ENCODE measurements at regions not wholly inside any gene's neighbourhood (a gene's known extent, or its start where the extent isn't known, plus 50 kb on each side); places are given as distances from the start of the nearest gene placed in this dataset.

DNA sequence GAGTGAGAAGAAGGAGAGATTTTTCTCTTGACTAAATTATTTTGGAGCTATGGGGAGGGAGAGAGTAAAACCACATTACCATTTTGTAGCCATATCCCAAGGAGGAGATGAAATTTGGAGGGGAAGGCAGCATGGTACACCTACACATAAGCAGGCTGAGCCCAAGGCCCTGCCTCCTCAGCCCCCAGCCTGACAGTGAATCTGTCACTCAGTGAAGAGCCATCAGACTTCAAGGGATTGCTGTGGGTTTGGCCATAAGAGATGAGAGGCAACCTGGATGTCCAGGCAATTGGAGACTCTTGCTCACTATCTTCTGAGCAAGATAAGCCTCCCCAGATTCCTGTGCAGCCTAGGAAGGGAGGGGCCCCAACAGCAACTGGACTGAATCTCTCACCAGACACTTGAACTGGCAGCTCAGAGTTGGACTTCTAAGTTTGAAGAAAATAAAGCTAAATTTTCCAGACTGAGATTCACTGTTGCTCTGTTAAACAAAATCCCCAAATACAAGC lies 216.6 kb downstream of the SEMA6A start:
- H3K27ac ChIP-seq = no peak overlapping the region
- TF ChIP-seq, protein P1, sequence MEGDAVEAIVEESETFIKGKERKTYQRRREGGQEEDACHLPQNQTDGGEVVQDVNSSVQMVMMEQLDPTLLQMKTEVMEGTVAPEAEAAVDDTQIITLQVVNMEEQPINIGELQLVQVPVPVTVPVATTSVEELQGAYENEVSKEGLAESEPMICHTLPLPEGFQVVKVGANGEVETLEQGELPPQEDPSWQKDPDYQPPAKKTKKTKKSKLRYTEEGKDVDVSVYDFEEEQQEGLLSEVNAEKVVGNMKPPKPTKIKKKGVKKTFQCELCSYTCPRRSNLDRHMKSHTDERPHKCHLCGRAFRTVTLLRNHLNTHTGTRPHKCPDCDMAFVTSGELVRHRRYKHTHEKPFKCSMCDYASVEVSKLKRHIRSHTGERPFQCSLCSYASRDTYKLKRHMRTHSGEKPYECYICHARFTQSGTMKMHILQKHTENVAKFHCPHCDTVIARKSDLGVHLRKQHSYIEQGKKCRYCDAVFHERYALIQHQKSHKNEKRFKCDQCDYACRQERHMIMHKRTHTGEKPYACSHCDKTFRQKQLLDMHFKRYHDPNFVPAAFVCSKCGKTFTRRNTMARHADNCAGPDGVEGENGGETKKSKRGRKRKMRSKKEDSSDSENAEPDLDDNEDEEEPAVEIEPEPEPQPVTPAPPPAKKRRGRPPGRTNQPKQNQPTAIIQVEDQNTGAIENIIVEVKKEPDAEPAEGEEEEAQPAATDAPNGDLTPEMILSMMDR (IDR thresholded peaks at IDR 0.05; ENCODE audit: low read depth, low read length, missing control alignments) = no peak

DNA sequence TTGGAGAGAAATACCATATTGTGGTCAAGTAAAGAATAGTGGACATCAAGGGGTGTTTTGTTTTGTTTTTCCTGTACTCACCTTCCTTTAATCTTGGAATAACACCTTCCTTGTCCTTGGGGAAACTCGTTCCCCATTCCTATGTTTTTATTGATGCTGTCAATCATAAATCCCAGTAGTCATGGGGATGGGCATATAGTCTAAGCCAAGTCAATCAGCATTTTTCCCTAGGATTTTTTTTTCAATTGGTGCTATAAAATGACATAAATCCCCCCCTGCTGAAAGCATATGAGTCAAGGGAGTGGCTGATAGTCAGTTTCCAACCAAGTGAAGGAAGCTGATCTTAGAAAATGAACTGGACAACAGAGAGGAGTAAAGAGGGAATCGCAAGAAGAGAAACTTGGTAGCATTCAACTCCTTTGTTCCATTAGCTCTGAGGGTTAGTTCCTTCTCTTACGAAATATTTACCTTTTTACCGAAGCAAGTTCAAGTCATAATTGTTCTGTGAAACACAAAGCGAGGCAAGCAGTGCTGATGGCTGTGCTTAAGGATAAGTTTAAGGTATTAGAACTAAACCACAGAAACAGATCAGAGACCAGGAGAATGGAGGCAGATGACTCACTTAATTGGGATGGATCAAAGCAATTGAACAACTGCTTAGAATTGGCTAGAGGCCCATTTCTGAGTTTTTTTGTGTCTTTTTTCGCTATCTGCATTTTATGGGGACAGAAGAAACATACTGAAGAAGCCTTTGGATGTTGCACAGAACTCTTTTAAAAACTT lies 218.6 kb downstream of the SEMA6A start:
- Histone ChIP-seq H3K27me3 (replicated peaks) (no peaks in the 10 kb centered on the region), H3K27ac (no peak overlapping the region), H3K4me3 (ENCODE audit: low read depth, low read length) (no peak overlapping the region), H3K36me3 (replicated peaks) (no peaks in the 10 kb centered on the region)
- no peak for DNase-seq
- in situ Hi-C loops (cut with HindIII; ENCODE audit: low pct_ligation_motif_present, low sequenced_read_pairs) = no loop called here
- TF ChIP-seq, protein P1 (IDR thresholded peaks at IDR 0.05; ENCODE audit: low read depth, low read length, missing control alignments) = no peak

More for the DNA sequence above, 216.6 kb downstream of the SEMA6A start:
- no peak for DNase-seq
- H3K27me3 ChIP-seq (replicated peaks) = no peaks in the 10 kb centered on the region
- H3K4me3 ChIP-seq (ENCODE audit: low read depth, low read length) = no peak overlapping the region
- H3K36me3 ChIP-seq (replicated peaks) = no peaks in the 10 kb centered on the region
- in situ Hi-C loops (cut with HindIII; ENCODE audit: low pct_ligation_motif_present, low sequenced_read_pairs) = no loop called here

DNA sequence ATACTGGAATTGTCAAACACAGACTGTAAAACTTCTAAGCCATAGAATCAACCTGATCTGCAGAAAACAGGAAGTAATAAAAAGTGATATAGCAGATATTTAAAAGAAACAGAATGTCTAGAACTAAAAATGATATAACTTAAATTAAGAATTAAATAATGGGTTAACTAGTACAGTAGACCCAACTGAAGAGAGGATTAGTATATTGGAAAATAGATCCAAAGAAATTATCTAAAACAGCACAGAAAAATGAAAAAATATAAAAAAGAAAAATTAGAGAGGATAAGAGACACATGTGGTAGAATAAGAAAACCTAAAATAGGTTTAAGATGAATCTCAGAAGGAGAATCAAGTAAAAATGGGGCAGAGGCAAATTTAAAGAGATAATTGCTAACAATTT lies 219.9 kb downstream of the SEMA6A start:
- no peak for DNase-seq
- in situ Hi-C loops (cut with HindIII; ENCODE audit: low pct_ligation_motif_present, low sequenced_read_pairs) = no loop called here

DNA sequence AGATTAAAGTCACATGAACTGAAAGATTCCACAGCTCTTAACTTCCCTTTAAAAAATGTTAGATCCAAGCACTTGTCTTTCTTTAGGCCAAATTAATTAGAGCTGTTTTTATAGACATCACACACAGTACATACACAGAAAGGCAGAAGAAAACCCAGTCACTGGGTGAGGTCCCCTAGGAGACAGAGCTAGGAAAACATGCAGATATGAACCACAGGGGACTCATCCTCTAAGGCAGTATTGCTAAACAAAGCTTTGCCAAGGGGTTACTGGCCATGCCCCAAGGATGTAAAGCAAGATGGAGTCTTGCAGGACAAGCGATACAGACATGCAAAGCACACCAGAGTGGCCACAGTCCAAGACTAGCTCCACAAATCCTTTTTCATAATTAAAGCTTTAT lies 227.0 kb downstream of the SEMA6A start:
- DNase-seq = no peak
- no peak overlapping the region for H3K4me3 ChIP-seq (ENCODE audit: low read depth, low read length)
- no peak overlapping the region for H3K27ac ChIP-seq
- in situ Hi-C loops (cut with HindIII; ENCODE audit: low pct_ligation_motif_present, low sequenced_read_pairs) = no loop called here
- no peaks in the 10 kb centered on the region for H3K27me3 ChIP-seq (replicated peaks)
- H3K36me3 ChIP-seq (replicated peaks) = no peaks in the 10 kb centered on the region
- TF ChIP-seq, protein P1 (IDR thresholded peaks at IDR 0.05; ENCODE audit: low read depth, low read length, missing control alignments) = no peak

More for the DNA sequence above, 219.9 kb downstream of the SEMA6A start:
- no peak overlapping the region for H3K27ac ChIP-seq
- H3K36me3 ChIP-seq (replicated peaks) = no peaks in the 10 kb centered on the region
- no peak overlapping the region for H3K4me3 ChIP-seq (ENCODE audit: low read depth, low read length)
- TF ChIP-seq, protein P1 (IDR thresholded peaks at IDR 0.05; ENCODE audit: low read depth, low read length, missing control alignments) = no peak
- no peaks in the 10 kb centered on the region for H3K27me3 ChIP-seq (replicated peaks)

DNA sequence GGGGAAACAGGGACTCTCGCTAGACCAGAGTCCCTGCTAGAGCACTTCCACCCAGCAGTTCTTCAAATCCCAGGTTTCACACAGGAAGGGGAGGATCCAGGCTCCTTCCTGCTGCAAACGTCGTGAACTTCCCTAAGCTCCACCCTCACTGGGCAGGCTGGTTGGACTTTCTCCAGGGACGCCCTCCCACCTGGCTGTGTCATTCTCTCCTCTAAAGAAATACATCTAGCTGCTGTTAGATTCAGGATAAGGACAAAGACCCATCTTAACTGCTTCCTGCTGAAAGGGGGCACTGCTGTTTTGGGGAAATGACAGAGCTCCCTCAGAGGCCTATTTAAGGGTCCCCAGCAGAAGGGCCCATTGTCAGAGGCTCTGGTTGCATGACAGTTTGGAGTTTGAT lies 230.7 kb downstream of the SEMA6A start:
- no peaks in the 10 kb centered on the region for H3K27me3 ChIP-seq (replicated peaks)
- no peak for DNase-seq
- H3K36me3 ChIP-seq (replicated peaks) = no peaks in the 10 kb centered on the region
- TF ChIP-seq, protein P1 (IDR thresholded peaks at IDR 0.05; ENCODE audit: low read depth, low read length, missing control alignments) = no peak
- in situ Hi-C loops (cut with HindIII; ENCODE audit: low pct_ligation_motif_present, low sequenced_read_pairs) = no loop called here
- H3K4me3 ChIP-seq (ENCODE audit: low read depth, low read length) = no peak overlapping the region
- no peak overlapping the region for H3K27ac ChIP-seq

Measured in brain microvascular endothelial cell (primary cell).